ENCODE measurements at regions not wholly inside any gene's neighbourhood (a gene's known extent, or its start where the extent isn't known, plus 50 kb on each side); places are given as distances from the start of the nearest gene placed in this dataset.

DNA sequence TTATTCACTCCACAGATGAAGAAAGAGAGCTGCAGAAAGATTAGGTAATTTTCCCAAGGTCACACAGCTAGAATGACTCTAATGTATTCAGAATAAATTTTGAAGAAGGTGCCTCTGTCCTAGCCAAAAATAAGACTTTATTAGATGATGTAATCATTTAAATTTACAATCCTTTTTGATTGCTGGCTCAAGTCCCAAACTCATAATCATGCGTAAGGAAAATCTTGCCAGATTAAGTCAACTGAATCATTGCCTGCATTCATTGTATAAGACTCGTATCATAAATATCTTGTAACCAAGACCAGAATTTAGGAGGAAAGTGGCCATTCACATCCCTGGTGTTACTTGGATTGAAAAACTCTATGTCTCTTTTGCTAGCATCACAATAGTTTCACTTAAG is 53.1 kb upstream of the STK39 start:
- TF ChIP-seq, protein P1, sequence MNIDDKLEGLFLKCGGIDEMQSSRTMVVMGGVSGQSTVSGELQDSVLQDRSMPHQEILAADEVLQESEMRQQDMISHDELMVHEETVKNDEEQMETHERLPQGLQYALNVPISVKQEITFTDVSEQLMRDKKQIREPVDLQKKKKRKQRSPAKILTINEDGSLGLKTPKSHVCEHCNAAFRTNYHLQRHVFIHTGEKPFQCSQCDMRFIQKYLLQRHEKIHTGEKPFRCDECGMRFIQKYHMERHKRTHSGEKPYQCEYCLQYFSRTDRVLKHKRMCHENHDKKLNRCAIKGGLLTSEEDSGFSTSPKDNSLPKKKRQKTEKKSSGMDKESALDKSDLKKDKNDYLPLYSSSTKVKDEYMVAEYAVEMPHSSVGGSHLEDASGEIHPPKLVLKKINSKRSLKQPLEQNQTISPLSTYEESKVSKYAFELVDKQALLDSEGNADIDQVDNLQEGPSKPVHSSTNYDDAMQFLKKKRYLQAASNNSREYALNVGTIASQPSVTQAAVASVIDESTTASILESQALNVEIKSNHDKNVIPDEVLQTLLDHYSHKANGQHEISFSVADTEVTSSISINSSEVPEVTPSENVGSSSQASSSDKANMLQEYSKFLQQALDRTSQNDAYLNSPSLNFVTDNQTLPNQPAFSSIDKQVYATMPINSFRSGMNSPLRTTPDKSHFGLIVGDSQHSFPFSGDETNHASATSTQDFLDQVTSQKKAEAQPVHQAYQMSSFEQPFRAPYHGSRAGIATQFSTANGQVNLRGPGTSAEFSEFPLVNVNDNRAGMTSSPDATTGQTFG (tag by site-specific recombination; IDR thresholded peaks at IDR 0.05; ENCODE audit: borderline replicate concordance), result no peak
- no peak for TF ChIP-seq YY1 (tag by site-specific recombination; IDR thresholded peaks at IDR 0.05)
- TF ChIP-seq, protein P2, sequence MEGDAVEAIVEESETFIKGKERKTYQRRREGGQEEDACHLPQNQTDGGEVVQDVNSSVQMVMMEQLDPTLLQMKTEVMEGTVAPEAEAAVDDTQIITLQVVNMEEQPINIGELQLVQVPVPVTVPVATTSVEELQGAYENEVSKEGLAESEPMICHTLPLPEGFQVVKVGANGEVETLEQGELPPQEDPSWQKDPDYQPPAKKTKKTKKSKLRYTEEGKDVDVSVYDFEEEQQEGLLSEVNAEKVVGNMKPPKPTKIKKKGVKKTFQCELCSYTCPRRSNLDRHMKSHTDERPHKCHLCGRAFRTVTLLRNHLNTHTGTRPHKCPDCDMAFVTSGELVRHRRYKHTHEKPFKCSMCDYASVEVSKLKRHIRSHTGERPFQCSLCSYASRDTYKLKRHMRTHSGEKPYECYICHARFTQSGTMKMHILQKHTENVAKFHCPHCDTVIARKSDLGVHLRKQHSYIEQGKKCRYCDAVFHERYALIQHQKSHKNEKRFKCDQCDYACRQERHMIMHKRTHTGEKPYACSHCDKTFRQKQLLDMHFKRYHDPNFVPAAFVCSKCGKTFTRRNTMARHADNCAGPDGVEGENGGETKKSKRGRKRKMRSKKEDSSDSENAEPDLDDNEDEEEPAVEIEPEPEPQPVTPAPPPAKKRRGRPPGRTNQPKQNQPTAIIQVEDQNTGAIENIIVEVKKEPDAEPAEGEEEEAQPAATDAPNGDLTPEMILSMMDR (tag by site-specific recombination; IDR thresholded peaks at IDR 0.05), result no peak
- TF ChIP-seq, protein P3, sequence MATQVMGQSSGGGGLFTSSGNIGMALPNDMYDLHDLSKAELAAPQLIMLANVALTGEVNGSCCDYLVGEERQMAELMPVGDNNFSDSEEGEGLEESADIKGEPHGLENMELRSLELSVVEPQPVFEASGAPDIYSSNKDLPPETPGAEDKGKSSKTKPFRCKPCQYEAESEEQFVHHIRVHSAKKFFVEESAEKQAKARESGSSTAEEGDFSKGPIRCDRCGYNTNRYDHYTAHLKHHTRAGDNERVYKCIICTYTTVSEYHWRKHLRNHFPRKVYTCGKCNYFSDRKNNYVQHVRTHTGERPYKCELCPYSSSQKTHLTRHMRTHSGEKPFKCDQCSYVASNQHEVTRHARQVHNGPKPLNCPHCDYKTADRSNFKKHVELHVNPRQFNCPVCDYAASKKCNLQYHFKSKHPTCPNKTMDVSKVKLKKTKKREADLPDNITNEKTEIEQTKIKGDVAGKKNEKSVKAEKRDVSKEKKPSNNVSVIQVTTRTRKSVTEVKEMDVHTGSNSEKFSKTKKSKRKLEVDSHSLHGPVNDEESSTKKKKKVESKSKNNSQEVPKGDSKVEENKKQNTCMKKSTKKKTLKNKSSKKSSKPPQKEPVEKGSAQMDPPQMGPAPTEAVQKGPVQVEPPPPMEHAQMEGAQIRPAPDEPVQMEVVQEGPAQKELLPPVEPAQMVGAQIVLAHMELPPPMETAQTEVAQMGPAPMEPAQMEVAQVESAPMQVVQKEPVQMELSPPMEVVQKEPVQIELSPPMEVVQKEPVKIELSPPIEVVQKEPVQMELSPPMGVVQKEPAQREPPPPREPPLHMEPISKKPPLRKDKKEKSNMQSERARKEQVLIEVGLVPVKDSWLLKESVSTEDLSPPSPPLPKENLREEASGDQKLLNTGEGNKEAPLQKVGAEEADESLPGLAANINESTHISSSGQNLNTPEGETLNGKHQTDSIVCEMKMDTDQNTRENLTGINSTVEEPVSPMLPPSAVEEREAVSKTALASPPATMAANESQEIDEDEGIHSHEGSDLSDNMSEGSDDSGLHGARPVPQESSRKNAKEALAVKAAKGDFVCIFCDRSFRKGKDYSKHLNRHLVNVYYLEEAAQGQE (tag by site-specific recombination; IDR thresholded peaks at IDR 0.05), result no peak

All from HEK293 (cell line).